Osteoblast (primary cell): ENCODE measurements at regions not wholly inside any gene's neighbourhood (a gene's known extent, or its start where the extent isn't known, plus 50 kb on each side); places are given as distances from the start of the nearest gene placed in this dataset.

Experiments used
- DNase-seq: peaks from one replicate; pipeline ENCODE4 v3.0.0; 2011; ENCODE audit warnings: low spot score, mixed read lengths; ENCODE audit not compliant: insufficient read length; ENCODE audit errors: missing footprints
- H2AFZ ChIP-seq: 2 replicates; pipeline ENCODE4 v1.6.0; 2011; ENCODE audit warnings: mild to moderate bottlenecking, low read length
- H3K27ac ChIP-seq: 2 replicates; pipeline ENCODE4 v1.5.1; 2011; ENCODE audit warnings: mild to moderate bottlenecking, low read depth, low read length, moderate library complexity
- H3K27me3 ChIP-seq: 2 replicates; pipeline ENCODE4 v1.6.0; 2012; ENCODE audit warnings: mild to moderate bottlenecking, control low read depth, inconsistent platforms, low read length, moderate library complexity; ENCODE audit not compliant: insufficient read depth
- H3K36me3 ChIP-seq: 2 replicates; pipeline ENCODE4 v1.5.1; 2011; ENCODE audit warnings: mild to moderate bottlenecking, low read length, control low read depth, moderate library complexity; ENCODE audit not compliant: insufficient read depth
- H3K4me1 ChIP-seq: 2 replicates; pipeline ENCODE4 v1.5.1; 2011; ENCODE audit warnings: mild to moderate bottlenecking, low read length, control low read depth, moderate library complexity; ENCODE audit not compliant: insufficient read depth
- H3K4me2 ChIP-seq: 2 replicates; pipeline ENCODE4 v1.6.0; 2011; ENCODE audit warnings: mild to moderate bottlenecking, low read length; ENCODE audit not compliant: insufficient read depth
- H3K4me3 ChIP-seq: fragments of 200-600 bp; sonication (generic); 3 replicates; pipeline ENCODE4 v1.5.1; 2012; ENCODE audit warnings: mild to moderate bottlenecking, low read length, inconsistent platforms; ENCODE audit not compliant: insufficient read depth
- H3K79me2 ChIP-seq: 2 replicates; pipeline ENCODE4 v1.6.0; 2012; ENCODE audit warnings: mild to moderate bottlenecking, low read length, control low read depth, inconsistent platforms; ENCODE audit not compliant: insufficient read depth
- H3K9me3 ChIP-seq: 2 replicates; pipeline ENCODE4 v1.5.1; 2011; ENCODE audit warnings: low read depth, low read length, control low read depth
- H4K20me1 ChIP-seq: 2 replicates; pipeline ENCODE4 v1.6.0; 2012; ENCODE audit warnings: mild to moderate bottlenecking, low read length, control low read depth; ENCODE audit not compliant: insufficient read depth
- CTCF ChIP-seq: IDR thresholded peaks from 2 replicates; pipeline ENCODE4 v1.5.1; 2011; ENCODE audit warnings: mild to moderate bottlenecking, low read depth, low read length, moderate library complexity; ENCODE audit errors: extremely low read depth

DNA sequence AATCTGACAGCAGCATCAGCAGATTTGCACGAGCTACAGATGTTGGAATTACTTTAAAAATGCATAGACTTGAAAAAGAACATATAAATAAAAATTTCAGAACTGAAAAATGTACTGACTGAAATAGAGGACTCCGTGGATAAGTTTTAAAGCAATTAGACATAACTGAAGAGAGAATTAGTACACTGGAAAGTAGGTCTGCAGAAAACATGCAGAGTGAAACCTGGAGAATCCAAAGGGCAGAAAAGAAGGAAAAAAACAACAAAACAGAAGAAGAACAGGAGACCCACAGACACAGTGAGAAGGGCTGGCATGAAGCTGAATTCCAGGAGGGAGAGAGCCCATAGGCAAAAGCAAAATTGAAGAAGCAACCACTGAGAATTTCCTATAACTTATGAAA, 57.2 kb upstream of the ENPP7 start:
- H3K27me3 ChIP-seq, result peaks cover 4% of the 10 kb centered on the region
- H3K4me2 ChIP-seq, result no peak overlapping the region
- no peak overlapping the region for H2AFZ ChIP-seq
- H4K20me1 ChIP-seq, result no peaks in the 10 kb centered on the region
- H3K79me2 ChIP-seq, result no peaks in the 10 kb centered on the region
- no peak overlapping the region for H3K4me3 ChIP-seq
- DNase-seq, result peak; percentile 36
- no peak for TF ChIP-seq CTCF
- no peak overlapping the region for H3K27ac ChIP-seq
- no peaks in the 10 kb centered on the region for H3K36me3 ChIP-seq
- H3K4me1 ChIP-seq, result no peaks in the 10 kb centered on the region
- no peaks in the 10 kb centered on the region for H3K9me3 ChIP-seq

- Histone ChIP-seq H3K27ac (no peak overlapping the region), H3K9me3 (no peaks in the 10 kb centered on the region), H4K20me1 (no peaks in the 10 kb centered on the region), H3K27me3 (peaks cover 4% of the 10 kb centered on the region), H3K4me3 (no peak overlapping the region), H3K36me3 (no peaks in the 10 kb centered on the region), H2AFZ (no peak overlapping the region), H3K4me2 (no peak overlapping the region), H3K4me1 (no peaks in the 10 kb centered on the region), H3K79me2 (no peaks in the 10 kb centered on the region)
- peak; percentile 41 for DNase-seq
- no peak for TF ChIP-seq CTCF
These were observed 58.2 kb upstream of the ENPP7 start for GRCh38 chr17:79672496-79672895.

GRCh38 chr17:79671085-79671694, 59.6 kb upstream of the ENPP7 start:
- peak; percentile 74 for DNase-seq
- H3K27ac ChIP-seq, result no peak overlapping the region
- no peak for TF ChIP-seq CTCF
- no peaks in the 10 kb centered on the region for H3K4me1 ChIP-seq
- H3K4me3 ChIP-seq, result no peak overlapping the region
- H2AFZ ChIP-seq, result no peak overlapping the region
- H3K9me3 ChIP-seq, result no peaks in the 10 kb centered on the region
- H3K79me2 ChIP-seq, result no peaks in the 10 kb centered on the region
- H3K27me3 ChIP-seq, result peaks cover 4% of the 10 kb centered on the region
- no peaks in the 10 kb centered on the region for H3K36me3 ChIP-seq
- no peak overlapping the region for H3K4me2 ChIP-seq
- H4K20me1 ChIP-seq, result no peaks in the 10 kb centered on the region

- H2AFZ ChIP-seq, result no peak overlapping the region
- H3K9me3 ChIP-seq, result no peaks in the 10 kb centered on the region
- no peaks in the 10 kb centered on the region for H3K79me2 ChIP-seq
- H3K4me3 ChIP-seq, result no peak overlapping the region
- no peak for TF ChIP-seq CTCF
- DNase-seq, result peak; percentile 82
- peaks cover 4% of the 10 kb centered on the region for H3K27me3 ChIP-seq
- no peaks in the 10 kb centered on the region for H3K4me1 ChIP-seq
- no peak overlapping the region for H3K27ac ChIP-seq
- no peaks in the 10 kb centered on the region for H4K20me1 ChIP-seq
- no peak overlapping the region for H3K4me2 ChIP-seq
- no peaks in the 10 kb centered on the region for H3K36me3 ChIP-seq
These were observed 59.8 kb upstream of the RBFOX3 start for GRCh38 chr17:79670537-79671084.
